Sigmoid colon (tissue), 6 donors: ENCODE measurements at regions not wholly inside any gene's neighbourhood (a gene's known extent, or its start where the extent isn't known, plus 50 kb on each side); places are given as distances from the start of the nearest gene placed in this dataset.

Experiments used
- DNase-seq: peaks from one replicate; pipeline ENCODE4 v3.0.0-alpha.2; 2019
- H3K27ac ChIP-seq, 4 donors: fragments of 200-600 bp; sonication (generic); one replicate each; pipeline ENCODE4 v1.5.1; 2016 to 2019; ENCODE audit warnings: mild to moderate bottlenecking in 1 of 4
- H3K27me3 ChIP-seq, 3 donors: fragments of 200-600 bp; sonication (generic); one replicate each; pipeline ENCODE4 v1.5.1; 2019; ENCODE audit warnings: mild to moderate bottlenecking in 1 of 3
- H3K36me3 ChIP-seq, 4 donors: fragments of 200-600 bp; sonication (generic); one replicate each; pipeline ENCODE4 v1.5.1; 2016 to 2019
- H3K4me1 ChIP-seq, 4 donors: fragments of 200-600 bp; sonication (generic); one replicate each; pipeline ENCODE4 v1.5.1; 2017 to 2019
- H3K4me3 ChIP-seq, 4 donors: fragments of 200-600 bp; sonication (generic); one replicate each; pipeline ENCODE4 v1.5.1; 2017 to 2019; ENCODE audit warnings: mild to moderate bottlenecking in 2 of 4, moderate library complexity in 1 of 4
- H3K9me3 ChIP-seq, 4 donors: fragments of 200-600 bp in 3 of 4; sonication (generic) in 3 of 4; one replicate each; pipeline versions ENCODE4 v1.5.1 to v1.6.1; 2013 to 2019
- CTCF ChIP-seq, 4 experiments: fragments of 450-650 bp in 3 of 4; fragments of 200-600 bp in 1 of 4; IDR thresholded peaks; one replicate each; pipeline ENCODE4 v1.5.1; 2016 to 2019; ENCODE audit warnings: antibody characterized with exemption in 4 of 4, mild to moderate bottlenecking in 3 of 4, moderate library complexity in 2 of 4
- EP300 ChIP-seq, 4 donors: sonication (generic); formaldehyde crosslinking; IDR thresholded peaks; one replicate each; pipeline ENCODE4 v1.6.1; 2017; ENCODE audit warnings: antibody characterized with exemption in 4 of 4
- POLR2A ChIP-seq, 2 donors: fragments of 450-650 bp; IDR thresholded peaks; one replicate each; pipeline ENCODE4 v1.6.1; 2016; ENCODE audit warnings: antibody characterized with exemption in 2 of 2, mild to moderate bottlenecking in 2 of 2, moderate library complexity in 2 of 2
- POLR2AphosphoS5 ChIP-seq, 4 donors: sonication (generic); formaldehyde crosslinking; IDR thresholded peaks; one replicate each; pipeline ENCODE4 v1.6.1; 2017; ENCODE audit warnings: antibody characterized with exemption in 4 of 4
- WGBS, 2 donors: extraction: QIAGEN DNeasy Blood & Tissue Kit; methylation state at CpG; one replicate each; pipeline ENCODE4 v1.1.7; 2013; 5-methylcytosine and 5-hydroxymethylcytosine counted together
- intact Hi-C: fragments of 100-400 bp; cut with DNase I; formaldehyde crosslinking; loops from one replicate; pipeline ENCODE4 v1.15.1; 2023
- donor health status: healthy with polysubstance abuse.
- donor health status: healthy.

GRCh38 chr7:16178585-16178984 lies 242.8 kb downstream of the CRPPA start:
- TF ChIP-seq POLR2AphosphoS5 (IDR thresholded peaks at IDR 0.05) (no peak), POLR2A (IDR thresholded peaks at IDR 0.05) (no peak), CTCF (IDR thresholded peaks at IDR 0.05) (no peak), EP300 (IDR thresholded peaks at IDR 0.05) (no peak)
- Histone ChIP-seq H3K9me3 (no peaks in the 10 kb centered on the region), H3K4me1 (no peaks in the 10 kb centered on the region), H3K4me3 (no peak overlapping the region), H3K27me3 (no peaks in the 10 kb centered on the region), H3K27ac (no peak overlapping the region), H3K36me3 (no peaks in the 10 kb centered on the region)
- intact Hi-C loops: no loop called here
- DNase-seq: no peak
- 91 to 97% methylated on average over 2 of the region's 2 CpGs for WGBS, 2 donors

- Histone ChIP-seq H3K4me1 (no peaks in the 10 kb centered on the region), H3K4me3 (no peak overlapping the region), H3K27ac (no peak overlapping the region), H3K27me3 (no peaks in the 10 kb centered on the region), H3K36me3 (no peaks in the 10 kb centered on the region), H3K9me3 (no peaks in the 10 kb centered on the region)
- no peak for TF ChIP-seq POLR2AphosphoS5 (IDR thresholded peaks at IDR 0.05)
- no peak for TF ChIP-seq POLR2A (IDR thresholded peaks at IDR 0.05)
- TF ChIP-seq EP300 (IDR thresholded peaks at IDR 0.05): no peak
- TF ChIP-seq CTCF (IDR thresholded peaks at IDR 0.05): no peak
- intact Hi-C loops: no loop called here
- no peak for DNase-seq
- 70 to 82% methylated on average over 2 of the region's 2 CpGs for whole genome bisulfite sequencing, 2 donors
These were observed 243.2 kb downstream of the CRPPA start for GRCh38 chr7:16178092-16178491.

GRCh38 chr7:16174253-16174652 lies 247.1 kb downstream of the CRPPA start:
- Histone ChIP-seq H3K27me3 (no peaks in the 10 kb centered on the region), H3K9me3 (no peaks in the 10 kb centered on the region), H3K4me1 (no peaks in the 10 kb centered on the region), H3K27ac (no peak overlapping the region), H3K36me3 (no peaks in the 10 kb centered on the region), H3K4me3 (no peak overlapping the region)
- DNase-seq: no peak
- TF ChIP-seq CTCF (IDR thresholded peaks at IDR 0.05) (no peak), POLR2AphosphoS5 (IDR thresholded peaks at IDR 0.05) (no peak), EP300 (IDR thresholded peaks at IDR 0.05) (no peak), POLR2A (IDR thresholded peaks at IDR 0.05) (no peak)
- 82 to 91% methylated on average over 4 of the region's 4 CpGs for WGBS, 2 donors
- intact Hi-C loops: no loop called here

GRCh38 chr7:16172366-16172765 lies 249.0 kb downstream of the CRPPA start:
- H3K4me1 ChIP-seq: no peaks in the 10 kb centered on the region
- no peak overlapping the region for H3K4me3 ChIP-seq
- H3K9me3 ChIP-seq: no peaks in the 10 kb centered on the region
- 94 to 95% methylated on average over 2 of the region's 2 CpGs for WGBS, 2 donors
- no peak overlapping the region for H3K27ac ChIP-seq
- no peaks in the 10 kb centered on the region for H3K36me3 ChIP-seq
- no peak for DNase-seq
- H3K27me3 ChIP-seq: no peaks in the 10 kb centered on the region
- TF ChIP-seq POLR2AphosphoS5 (IDR thresholded peaks at IDR 0.05) (no peak), POLR2A (IDR thresholded peaks at IDR 0.05) (no peak), CTCF (IDR thresholded peaks at IDR 0.05) (no peak), EP300 (IDR thresholded peaks at IDR 0.05) (no peak)
- intact Hi-C loops: no loop called here

- no peak for TF ChIP-seq POLR2A (IDR thresholded peaks at IDR 0.05)
- no peaks in the 10 kb centered on the region for H3K4me1 ChIP-seq
- no peak for DNase-seq
- no peaks in the 10 kb centered on the region for H3K27me3 ChIP-seq
- intact Hi-C loops: no loop called here
- no peak overlapping the region for H3K27ac ChIP-seq
- no peaks in the 10 kb centered on the region for H3K36me3 ChIP-seq
- WGBS, 2 donors: 88 to 90% methylated on average over 3 of the region's 3 CpGs
- H3K9me3 ChIP-seq: no peaks in the 10 kb centered on the region
- H3K4me3 ChIP-seq: no peak overlapping the region
These were observed 249.4 kb downstream of the CRPPA start for GRCh38 chr7:16171928-16172327.
